ENCODE measurements at regions not wholly inside any gene's neighbourhood (a gene's known extent, or its start where the extent isn't known, plus 50 kb on each side); places are given as distances from the start of the nearest gene placed in this dataset.
A peak's percentile ranks its signal among the peaks of the same experiment; 100 is the strongest.

DNA sequence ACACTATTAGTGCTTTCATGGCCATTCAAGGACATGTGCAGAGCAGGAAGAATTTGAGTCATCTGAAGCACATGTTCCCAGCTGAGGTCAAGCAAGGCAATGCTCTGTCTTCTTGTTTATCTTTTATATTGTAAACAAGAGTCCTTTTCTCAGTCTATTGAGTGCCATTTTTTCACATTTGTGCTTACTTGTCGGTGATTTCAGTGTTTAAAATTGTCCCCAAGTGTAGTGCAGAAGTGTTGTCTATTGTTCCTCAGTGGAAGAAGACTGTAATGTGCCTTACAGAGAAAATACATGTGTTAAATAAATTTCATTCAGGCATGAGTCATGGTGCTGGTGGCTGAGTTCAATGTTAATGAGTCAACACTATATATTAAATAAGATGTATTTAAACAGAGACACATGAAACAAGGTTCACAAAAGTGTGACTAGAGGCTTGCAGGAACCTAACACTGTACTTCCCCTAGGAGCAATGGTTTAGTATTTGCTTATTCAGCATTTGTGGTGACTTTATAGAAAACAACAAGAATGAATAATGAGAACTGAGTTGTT, 391.1 kb downstream of the LRIG3 start:
- peak in 1 of 2 donors; percentile 77 for DNase-seq (ENCODE audit: low read depth in 2 of 2)

DNA sequence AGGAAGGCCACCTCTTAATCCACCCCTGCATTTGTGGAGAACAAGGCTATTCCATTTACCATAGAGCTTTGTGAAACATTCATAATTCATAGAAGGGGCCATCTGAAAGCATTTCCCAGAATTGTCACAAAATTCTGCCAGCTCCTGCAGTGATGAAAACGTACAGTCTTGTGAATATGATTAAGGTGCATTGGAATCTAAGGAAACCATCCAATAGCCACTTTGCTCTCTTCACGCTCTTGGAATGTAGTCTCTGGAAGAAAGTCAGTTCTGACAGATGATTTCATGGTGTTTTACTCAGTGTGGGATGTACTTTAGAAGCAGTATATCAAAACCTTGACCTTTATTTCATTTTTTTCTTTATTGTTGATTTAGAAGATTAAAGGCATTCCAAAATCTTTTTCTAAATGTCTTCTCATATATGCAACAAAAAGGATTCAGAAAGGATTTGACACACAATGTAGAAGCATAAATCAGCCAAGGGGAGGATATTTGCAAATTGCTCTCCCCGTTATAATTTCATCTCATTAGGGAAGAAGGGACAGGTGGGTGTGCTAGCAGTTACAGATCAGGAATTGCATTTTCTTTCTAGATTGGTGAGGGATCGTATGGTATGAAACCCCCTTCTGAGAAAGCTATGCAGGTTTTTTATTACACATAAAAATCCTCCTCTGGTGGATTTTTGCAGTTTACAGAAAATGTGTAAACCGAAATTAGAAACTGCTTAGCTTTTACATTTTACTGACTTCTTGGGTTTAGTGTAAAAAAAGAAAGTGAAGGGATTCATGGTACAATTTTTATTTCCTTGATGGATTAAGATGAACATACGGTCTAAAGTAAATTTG, 390.2 kb downstream of the LRIG3 start:
- peak in 1 of 2 donors; percentile 74 for DNase-seq (ENCODE audit: low read depth in 2 of 2)

GRCh38 chr12:58530742-58531062, 389.6 kb downstream of the LRIG3 start:
- no peak for DNase-seq (ENCODE audit: low read depth in 2 of 2)

DNA sequence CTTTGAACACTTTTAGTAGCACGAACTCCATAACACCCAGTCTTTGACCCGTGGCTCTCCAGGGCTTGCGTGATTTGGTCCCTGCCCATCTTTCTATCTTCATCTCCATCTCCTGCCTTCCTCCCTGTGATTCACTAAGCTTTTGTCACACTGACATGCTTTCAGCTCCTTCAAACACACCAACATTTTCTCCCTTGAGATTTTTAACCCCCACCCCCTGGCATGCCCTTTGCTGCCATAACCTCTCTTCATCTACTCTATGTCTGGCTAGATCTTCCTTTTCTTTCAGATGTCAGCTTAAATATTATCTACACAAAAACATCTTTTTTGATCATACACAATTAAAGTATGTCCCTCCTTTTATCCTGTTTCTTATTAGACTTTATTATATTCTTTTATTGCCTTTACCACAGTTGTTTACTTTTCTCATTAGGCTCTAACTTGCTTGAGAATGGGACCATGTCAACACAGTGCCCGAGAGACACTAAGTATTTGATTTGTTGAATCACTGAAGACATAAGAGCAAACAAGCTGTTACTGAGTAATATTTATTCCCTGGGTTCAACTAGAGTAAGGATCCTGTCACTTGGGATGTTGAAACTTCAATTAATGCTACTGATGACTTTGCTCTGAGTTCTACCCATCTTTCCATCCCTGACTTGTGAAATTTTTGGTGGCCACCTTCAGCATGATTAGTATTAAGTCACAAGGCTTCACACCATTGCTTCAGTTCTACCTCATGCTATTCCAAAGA, 387.3 kb downstream of the LRIG3 start:
- DNase-seq (ENCODE audit: low read depth in 2 of 2), result no peak

- DNase-seq (ENCODE audit: low read depth in 2 of 2), result peak in 1 of 2 donors; percentile 63
Observed at GRCh38 chr12:58533652-58534051, 386.7 kb downstream of the LRIG3 start.

DNA sequence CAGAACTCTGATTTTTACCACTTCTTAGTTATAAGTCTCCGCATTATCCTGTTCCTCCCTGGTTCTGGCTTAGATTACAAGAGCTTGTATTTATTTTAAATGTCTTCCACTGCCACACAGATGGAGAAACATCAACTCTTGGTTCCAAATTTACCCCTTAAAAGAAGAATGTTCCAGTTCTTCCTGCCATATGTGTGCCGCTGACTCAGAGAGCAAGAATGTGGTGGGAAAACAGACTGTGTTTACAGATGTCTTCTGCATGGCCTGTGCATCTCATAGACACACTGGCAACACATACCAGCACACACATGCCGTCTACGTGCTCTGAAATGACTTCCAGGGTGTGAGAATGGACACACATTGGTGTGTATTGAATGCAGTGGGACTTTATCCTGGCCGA, 383.0 kb downstream of the LRIG3 start:
- peak in 1 of 2 donors; percentile 80 for DNase-seq (ENCODE audit: low read depth in 2 of 2)

GRCh38 chr12:58539295-58539694, 381.0 kb downstream of the LRIG3 start:
- no peak for DNase-seq (ENCODE audit: low read depth in 2 of 2)

DNA sequence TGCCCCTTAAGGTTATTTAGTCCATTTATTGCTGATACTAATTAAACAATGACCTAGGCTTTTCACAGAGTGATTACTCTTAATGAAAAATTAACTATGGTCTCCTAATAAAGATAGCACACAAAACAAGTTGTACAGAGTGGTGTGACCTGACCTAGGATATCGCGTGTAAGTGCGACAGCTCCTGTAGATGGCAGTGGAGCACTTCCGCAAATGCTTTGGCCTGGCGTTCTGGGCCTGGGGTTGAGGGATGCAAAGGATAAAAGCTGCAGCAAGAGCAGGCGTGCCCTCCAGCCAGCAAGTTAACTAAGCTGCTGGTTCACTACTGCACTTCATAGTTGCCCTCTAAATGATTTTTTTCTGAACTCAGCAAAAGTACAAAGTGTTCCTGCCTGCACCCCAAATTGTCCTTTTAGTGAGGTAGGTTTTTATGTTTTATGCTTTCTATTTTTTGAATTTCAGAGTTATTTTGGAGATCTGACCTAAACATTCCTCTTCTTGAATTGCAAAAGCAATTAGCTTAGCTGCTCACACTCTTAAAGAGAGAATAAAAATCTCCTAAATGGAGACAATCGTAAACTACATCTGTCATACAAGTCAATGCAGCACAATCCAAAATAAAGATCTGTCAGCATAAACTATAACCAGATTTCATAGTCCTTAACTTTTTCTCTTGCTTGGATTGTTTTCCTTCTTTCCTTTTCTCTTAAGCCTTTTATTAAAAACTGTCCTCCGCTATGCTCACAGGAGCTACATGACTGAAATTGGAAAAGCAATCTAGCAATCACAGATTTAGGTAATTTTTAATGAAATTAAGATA, 379.6 kb downstream of the LRIG3 start:
- peak; percentile 82 to 88 for DNase-seq (ENCODE audit: low read depth in 2 of 2)

- peak in 1 of 2 donors; percentile 13 for DNase-seq (ENCODE audit: low read depth in 2 of 2)
Observed at GRCh38 chr12:58541300-58541690, 379.0 kb downstream of the LRIG3 start.

DNA sequence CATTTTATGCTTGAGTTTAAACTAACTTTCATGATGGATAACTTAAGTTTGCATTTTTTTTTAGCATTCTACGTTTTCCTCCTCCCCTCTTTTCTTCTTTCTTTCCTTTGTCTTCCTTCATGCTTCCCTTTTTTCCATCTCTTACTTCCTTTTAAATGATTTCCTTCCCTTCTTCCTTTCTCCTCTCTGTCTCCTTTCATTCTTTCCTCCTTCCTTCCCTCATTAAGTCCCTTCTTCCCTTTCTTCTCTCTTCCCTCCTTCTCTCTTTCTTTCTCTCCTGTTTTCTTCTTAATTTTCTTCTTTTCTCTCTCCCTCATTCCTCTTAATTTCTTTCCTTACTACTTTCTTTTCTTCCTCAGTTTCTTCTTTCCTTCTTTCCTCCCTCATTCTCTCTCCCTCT, 376.0 kb downstream of the LRIG3 start:
- no peak for DNase-seq (ENCODE audit: low read depth in 2 of 2)

GRCh38 chr12:58547217-58547616, 373.1 kb downstream of the LRIG3 start:
- no peak for DNase-seq (ENCODE audit: low read depth in 2 of 2)

DNA sequence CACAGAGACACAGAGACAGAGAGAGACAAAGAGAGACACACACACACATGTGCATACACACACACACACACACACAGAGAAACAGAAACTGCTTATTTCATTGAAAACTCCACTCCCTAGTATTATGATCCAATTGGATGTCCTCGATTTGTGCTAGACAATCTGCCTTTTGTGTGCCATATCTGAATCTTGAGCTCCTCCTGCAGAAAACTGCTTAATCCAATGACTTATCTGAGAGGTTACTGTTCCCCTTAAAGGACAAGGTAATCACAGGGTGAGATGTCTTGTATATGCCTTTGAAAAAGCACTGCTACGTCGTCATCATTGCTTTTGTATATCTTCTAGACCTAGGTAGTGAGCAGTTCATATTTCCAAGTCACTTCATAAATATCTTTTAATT, 371.5 kb downstream of the LRIG3 start:
- no peak for DNase-seq (ENCODE audit: low read depth in 2 of 2)

DNA sequence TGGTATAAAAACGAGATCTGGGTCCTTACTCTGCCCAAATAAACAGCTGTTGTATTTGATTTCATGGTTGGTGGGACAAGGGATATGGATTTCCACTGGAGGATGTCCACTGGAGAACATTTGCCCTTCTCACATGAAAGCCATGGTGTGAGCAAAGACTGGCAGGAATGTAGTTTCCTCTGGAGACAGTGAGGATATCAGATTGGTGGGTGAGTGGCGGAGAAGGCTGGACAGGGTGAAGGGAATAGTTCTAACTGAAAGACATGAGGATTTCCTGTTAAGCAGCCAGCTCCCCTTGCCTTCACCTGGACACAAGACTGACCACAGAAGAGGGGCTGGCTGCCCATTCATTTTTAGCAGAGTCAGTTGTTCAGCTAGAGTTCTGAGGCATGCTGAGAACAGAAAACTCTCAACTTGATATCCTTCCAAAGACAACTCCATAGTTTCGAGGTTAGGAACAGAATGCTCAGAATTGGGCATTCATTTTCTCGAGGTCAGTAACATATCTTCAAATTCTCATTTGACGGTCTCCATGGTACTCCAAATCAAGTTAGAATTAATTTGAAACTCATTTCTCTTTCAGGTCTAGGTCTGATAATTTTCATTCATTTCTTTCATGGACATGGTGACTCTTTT, 365.7 kb downstream of the LRIG3 start:
- no peak for DNase-seq (ENCODE audit: low read depth in 2 of 2)

DNA sequence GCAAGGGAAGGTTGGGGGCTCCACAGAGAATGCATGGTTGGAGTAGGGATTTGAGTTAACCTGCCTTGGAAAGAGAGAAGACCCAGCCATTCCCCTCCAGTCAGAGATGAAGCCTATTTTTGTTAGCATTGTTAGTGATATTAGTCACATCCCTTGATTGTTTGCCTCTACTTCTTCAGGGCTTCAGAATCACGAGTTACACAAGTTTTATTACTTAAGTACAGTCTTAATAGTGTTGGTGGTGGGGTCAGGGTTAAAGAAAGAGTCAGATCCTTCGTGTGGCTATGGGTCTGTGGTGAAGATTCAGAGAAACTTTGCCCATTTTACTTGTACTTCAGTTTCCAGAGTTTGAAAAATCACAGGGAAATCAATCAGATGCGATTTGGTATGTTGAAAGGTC, 363.1 kb downstream of the LRIG3 start:
- peak; percentile 5 to 94 for DNase-seq (ENCODE audit: low read depth in 2 of 2)

DNA sequence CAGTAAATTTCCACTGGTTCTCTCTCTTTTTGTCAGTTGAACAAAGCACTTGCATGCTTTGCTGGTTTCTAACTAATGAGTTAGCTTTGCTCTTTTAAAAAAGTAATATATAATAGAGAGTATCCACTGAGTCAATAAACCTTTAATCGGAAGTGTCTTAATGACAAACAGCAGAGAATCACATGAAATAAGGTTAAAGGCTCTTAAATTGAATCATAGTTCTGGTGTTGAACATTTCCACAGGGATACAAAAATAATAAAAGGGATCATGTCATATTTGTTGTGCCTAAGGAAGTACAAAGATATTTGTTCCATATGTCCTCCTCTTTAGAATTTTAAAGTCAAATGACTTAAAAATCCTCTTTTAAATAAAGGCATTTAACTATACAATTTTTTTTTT, 362.6 kb downstream of the LRIG3 start:
- DNase-seq (ENCODE audit: low read depth in 2 of 2), result no peak

DNA sequence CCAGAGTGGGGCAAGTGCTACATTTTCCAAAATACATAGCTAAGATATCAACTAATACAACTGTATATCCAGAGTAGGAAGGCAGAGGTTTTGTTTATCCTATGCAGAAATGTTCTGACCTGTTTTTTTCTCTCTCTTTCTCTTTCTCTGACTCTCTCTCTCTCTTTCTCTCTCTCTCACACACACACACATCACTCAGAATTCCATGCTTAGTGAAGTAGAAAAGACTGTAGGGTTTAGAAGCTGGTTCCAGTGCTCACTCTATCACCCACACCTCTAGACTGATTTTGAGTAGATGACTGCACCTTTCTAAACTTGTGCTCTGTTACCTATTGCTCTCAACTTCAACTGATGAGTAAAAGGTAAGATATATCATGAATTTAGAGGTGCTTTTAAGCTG, 356.7 kb downstream of the LRIG3 start:
- no peak for DNase-seq (ENCODE audit: low read depth in 2 of 2)

DNA sequence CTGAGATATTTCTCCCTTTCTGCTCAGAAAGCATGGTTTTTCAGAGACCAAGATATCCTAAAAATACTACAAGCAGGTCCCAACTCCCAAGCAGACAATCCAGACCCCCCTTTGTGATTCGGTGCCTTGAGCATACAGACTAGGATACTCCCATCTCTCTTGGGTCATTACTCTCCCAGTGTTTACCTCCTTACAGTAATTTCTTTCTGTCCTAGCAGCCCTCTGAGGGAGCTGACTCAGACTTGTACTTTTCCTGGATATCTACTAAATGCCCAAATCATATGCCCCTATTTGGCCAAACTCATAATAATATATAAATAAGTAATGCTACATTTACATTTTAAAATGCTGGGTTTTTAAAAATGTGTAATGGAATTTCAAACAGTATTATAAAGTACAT, 355.6 kb downstream of the LRIG3 start:
- DNase-seq (ENCODE audit: low read depth in 2 of 2), result no peak

DNA sequence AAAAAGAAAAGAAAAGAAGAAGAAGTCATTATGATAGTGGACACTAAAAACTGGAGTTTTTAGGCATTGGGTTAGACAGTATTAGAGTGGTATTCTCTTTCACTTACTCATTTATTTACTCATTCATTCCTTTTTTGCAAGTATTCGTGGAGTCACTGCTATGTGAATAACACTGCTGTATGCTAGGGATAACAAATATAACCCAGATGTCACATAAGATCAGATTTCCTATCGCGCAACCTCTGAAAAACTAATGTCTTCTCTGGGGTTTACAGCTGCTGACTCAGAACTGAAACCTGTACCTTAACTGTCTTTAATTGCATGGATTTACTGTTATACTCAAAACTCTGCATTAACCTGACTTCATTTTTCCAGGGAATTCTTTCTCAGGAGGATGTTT, 353.7 kb downstream of the LRIG3 start:
- no peak for DNase-seq (ENCODE audit: low read depth in 2 of 2)

GRCh38 chr12:58567189-58567588, 353.1 kb downstream of the LRIG3 start:
- no peak for DNase-seq (ENCODE audit: low read depth in 2 of 2)

DNA sequence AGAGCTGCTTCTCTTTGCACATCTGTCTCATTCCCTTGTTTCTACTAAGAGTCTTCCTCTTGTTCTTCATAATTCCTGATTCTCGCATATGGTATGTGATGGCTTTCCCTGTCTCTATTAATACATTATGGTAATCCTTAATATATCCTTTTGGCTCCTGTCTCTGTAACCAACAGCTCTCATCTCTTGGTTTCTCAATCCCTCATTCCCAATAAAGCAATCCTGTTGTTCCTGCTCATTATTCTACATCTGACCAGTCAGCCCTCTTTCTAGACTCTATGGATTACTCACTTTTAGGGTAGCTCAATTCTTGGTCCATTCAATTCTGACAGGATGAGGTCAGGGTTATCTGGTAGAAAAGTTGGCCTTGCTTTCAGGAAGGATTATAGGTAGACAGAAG, 349.9 kb downstream of the LRIG3 start:
- no peak for DNase-seq (ENCODE audit: low read depth in 2 of 2)

GRCh38 chr12:58575256-58575655, 345.0 kb downstream of the LRIG3 start:
- peak in 1 of 2 donors; percentile 14 for DNase-seq (ENCODE audit: low read depth in 2 of 2)

Data from lung microvascular endothelial cell (primary cell).